SK-N-SH (cell line): ENCODE measurements at regions not wholly inside any gene's neighbourhood (a gene's known extent, or its start where the extent isn't known, plus 50 kb on each side); places are given as distances from the start of the nearest gene placed in this dataset.
A peak's percentile ranks its signal among the peaks of the same experiment; 100 is the strongest.

Experiments
- CTCF ChIA-PET: fragments of 300-600, 350-600 bp; formaldehyde crosslinking; extraction: SDS; loops from one replicate; lab custom pipeline; 2021; lab: Yijun Ruan, JAX
- POLR2A ChIA-PET: fragments of 350-600 bp; sonication (Branson Sonifier 250); formaldehyde crosslinking; extraction: SDS; loops from one replicate; lab custom pipeline; 2020; ENCODE audit warnings: antibody characterized with exemption, inconsistent platforms; lab: Yijun Ruan, JAX
- DNase-seq: peaks from one replicate; pipeline ENCODE4 v3.0.0; 2012
- H2AFZ ChIP-seq: fragments of 200-600 bp; sonication (generic); 2 replicates; pipeline ENCODE4 v1.8.1; 2016; ENCODE audit warnings: antibody characterized with exemption, mild to moderate bottlenecking, low read depth
- H3F3A ChIP-seq: fragments of 200-600 bp; sonication (generic); replicated peaks from 2 replicates; pipeline ENCODE3; 2016; ENCODE audit warnings: antibody characterized with exemption, mild to moderate bottlenecking; ENCODE audit not compliant: insufficient read depth
- H3K27ac ChIP-seq, 2 experiments: fragments of 200-500 bp in 1 of 2; fragments of 200-600 bp in 1 of 2; sonication (Bioruptor generic) in 1 of 2; sonication (generic), shearing (Covaris generic) in 1 of 2; 2 replicates each; pipeline versions ENCODE4 v1.5.1 to v1.6.1; 2014 to 2016; ENCODE audit warnings: low read depth in 2 of 2, inconsistent platforms in 1 of 2, low read length in 1 of 2, mild to moderate bottlenecking in 1 of 2, mixed read lengths in 1 of 2
- H3K27me3 ChIP-seq: fragments of 200-600 bp; sonication (generic), shearing (Covaris generic); 2 replicates; pipeline ENCODE4 v1.6.1; 2016; ENCODE audit warnings: mixed run types; ENCODE audit not compliant: insufficient read depth
- H3K36me3 ChIP-seq, 2 experiments: fragments of 200-500 bp in 1 of 2; fragments of 200-600 bp in 1 of 2; sonication (Bioruptor generic) in 1 of 2; sonication (generic) in 1 of 2; replicated peaks in 1 of 2; 2 replicates each; pipeline versions ENCODE3 to v1.5.1; 2014 to 2016; ENCODE audit warnings: low read length in 1 of 2, mild to moderate bottlenecking in 1 of 2; ENCODE audit not compliant: insufficient read depth in 2 of 2, control insufficient read depth in 1 of 2
- H3K4me1 ChIP-seq, 2 experiments: fragments of 200-500 bp in 1 of 2; fragments of 200-600 bp in 1 of 2; sonication (Bioruptor generic) in 1 of 2; sonication (generic), shearing (Covaris generic) in 1 of 2; 2 replicates each; pipeline versions ENCODE4 v1.5.1 to v1.6.1; 2014 to 2016; ENCODE audit warnings: low read depth in 1 of 2, low read length in 1 of 2, mixed run types in 1 of 2; ENCODE audit not compliant: insufficient read depth in 2 of 2, control insufficient read depth in 1 of 2
- H3K4me2 ChIP-seq: fragments of 200-600 bp; sonication (generic), shearing (Covaris generic); 2 replicates; pipeline ENCODE4 v1.6.1; 2017; ENCODE audit warnings: mixed run types
- H3K4me3 ChIP-seq, 2 experiments: fragments of 200-500 bp in 1 of 2; fragments of 200-600 bp in 1 of 2; sonication (Bioruptor generic) in 1 of 2; sonication (generic), shearing (Covaris generic) in 1 of 2; 2 replicates each; pipeline versions ENCODE4 v1.5.1 to v1.8.1; 2014 to 2016; ENCODE audit warnings: low read depth in 2 of 2, inconsistent platforms in 1 of 2, low read length in 1 of 2, mild to moderate bottlenecking in 1 of 2, mixed read lengths in 1 of 2, moderate library complexity in 1 of 2
- H3K79me2 ChIP-seq: fragments of 200-600 bp; sonication (generic); 2 replicates; pipeline ENCODE4 v1.8.1; 2017; ENCODE audit warnings: mild to moderate bottlenecking; ENCODE audit not compliant: insufficient read depth
- H3K9ac ChIP-seq: fragments of 200-600 bp; sonication (generic); 2 replicates; pipeline ENCODE4 v1.6.1; 2017; ENCODE audit warnings: mixed run types
- H3K9me2 ChIP-seq: fragments of 200-600 bp; sonication (generic); 2 replicates; pipeline ENCODE4 v1.6.1; 2017; ENCODE audit warnings: mixed run types
- H3K9me3 ChIP-seq: fragments of 200-600 bp; sonication (generic); 2 replicates; pipeline ENCODE4 v1.6.1; 2017; ENCODE audit warnings: mixed run types, mild to moderate bottlenecking, moderate library complexity
- H4K20me1 ChIP-seq: fragments of 200-600 bp; sonication (generic); 2 replicates; pipeline ENCODE4 v1.6.1; 2017; ENCODE audit warnings: mild to moderate bottlenecking, mixed run types; ENCODE audit not compliant: insufficient read depth
- CHD2 ChIP-seq: fragments of 150-350 bp; IDR thresholded peaks from 2 replicates; pipeline ENCODE4 v1.6.1; 2018; ENCODE audit warnings: low read length; ENCODE audit not compliant: partially characterized antibody
- ELF1 ChIP-seq: IDR thresholded peaks from 2 replicates; pipeline ENCODE4 v1.4.0; 2012
- EP300 ChIP-seq, 2 experiments: IDR thresholded peaks; 2 replicates each; pipeline versions ENCODE4 v1.4.0 to v1.6.1; 2012; ENCODE audit warnings: borderline replicate concordance in 1 of 2, low read depth in 1 of 2, low read length in 1 of 2
- FOSL2 ChIP-seq: IDR thresholded peaks from 2 replicates; pipeline ENCODE4 v1.4.0; 2012; ENCODE audit warnings: low read depth, mild to moderate bottlenecking, moderate library complexity, borderline replicate concordance
- FOXJ3 ChIP-seq: sonication (generic); formaldehyde crosslinking; IDR thresholded peaks from 2 replicates; pipeline ENCODE4 v1.5.1; 2020; ENCODE audit warnings: mild to moderate bottlenecking, missing genetic modification reagents
- FOXM1 ChIP-seq: IDR thresholded peaks from 2 replicates; pipeline ENCODE4 v1.4.0; 2012; ENCODE audit warnings: low read depth, mild to moderate bottlenecking
- GATA2 ChIP-seq: sonication (generic); formaldehyde crosslinking; IDR thresholded peaks from 2 replicates; pipeline ENCODE4 v1.5.0; 2020; ENCODE audit warnings: mild to moderate bottlenecking, missing genetic modification reagents
- IRF3 ChIP-seq: fragments of 150-350 bp; IDR thresholded peaks from 2 replicates; pipeline ENCODE4 v1.6.1; 2016; ENCODE audit warnings: mild to moderate bottlenecking, low read depth, low read length
- JUND ChIP-seq: IDR thresholded peaks from 2 replicates; pipeline ENCODE4 v1.4.0; 2012
- MAX ChIP-seq: IDR thresholded peaks from 2 replicates; pipeline ENCODE4 v1.4.0; 2012; ENCODE audit warnings: low read depth
- MXI1 ChIP-seq: IDR thresholded peaks from 2 replicates; pipeline ENCODE4 v1.6.1; 2012; ENCODE audit warnings: mild to moderate bottlenecking, low read depth, low read length, improper control_type of control experiment
- NFIC ChIP-seq: IDR thresholded peaks from 2 replicates; pipeline ENCODE4 v1.4.0; 2012; ENCODE audit warnings: borderline replicate concordance
- NRF1 ChIP-seq: IDR thresholded peaks from 2 replicates; pipeline ENCODE4 v1.6.1; 2012; ENCODE audit warnings: low read depth, mild to moderate bottlenecking, low read length
- PBX3 ChIP-seq: IDR thresholded peaks from 2 replicates; pipeline ENCODE4; 2012
- POLR2AphosphoS5 ChIP-seq: IDR thresholded peaks from 2 replicates; pipeline ENCODE4 v1.6.1; 2012; ENCODE audit warnings: low read depth, low read length
- RAD21 ChIP-seq: IDR thresholded peaks from 2 replicates; pipeline ENCODE4 v1.6.1; 2012; ENCODE audit warnings: mild to moderate bottlenecking, low read length
- RCOR1 ChIP-seq: fragments of 150-350 bp; IDR thresholded peaks from 2 replicates; pipeline ENCODE4 v1.6.1; 2017; ENCODE audit warnings: antibody characterized with exemption, low read length
- RFX5 ChIP-seq: IDR thresholded peaks from 2 replicates; pipeline ENCODE4 v1.6.1; 2012; ENCODE audit warnings: mild to moderate bottlenecking, improper control_type of control experiment, low read length
- RXRA ChIP-seq: IDR thresholded peaks from 2 replicates; pipeline ENCODE4 v1.4.0; 2012; ENCODE audit warnings: low read depth, mild to moderate bottlenecking, borderline replicate concordance
- SIN3A ChIP-seq: IDR thresholded peaks from 2 replicates; pipeline ENCODE4 v1.6.1; 2012; ENCODE audit warnings: low read depth, mild to moderate bottlenecking, low read length, moderate library complexity, borderline replicate concordance
- SMC3 ChIP-seq: IDR thresholded peaks from 2 replicates; pipeline ENCODE4 v1.6.1; 2012; ENCODE audit warnings: low read depth, low read length, improper control_type of control experiment
- TEAD4 ChIP-seq: IDR thresholded peaks from 2 replicates; pipeline ENCODE4 v1.4.0; 2012; ENCODE audit warnings: mild to moderate bottlenecking, borderline replicate concordance; ENCODE audit not compliant: insufficient read depth
- USF1 ChIP-seq: IDR thresholded peaks from 2 replicates; pipeline ENCODE4 v1.4.0; 2012; ENCODE audit warnings: low read depth, borderline replicate concordance
- ZBTB33 ChIP-seq: IDR thresholded peaks from 2 replicates; pipeline ENCODE4 v1.4.0; 2012; ENCODE audit warnings: low read depth, borderline replicate concordance
- WGBS: methylation state at CpG from one replicate; pipeline ENCODE4 v1.1.6; 2017; ENCODE audit warnings: low lambda C conversion rate; 5-methylcytosine and 5-hydroxymethylcytosine counted together
- TF ChIP-seq, protein P1 (sequence below): fragments of 200-600 bp; sonication (generic); IDR thresholded peaks from 2 replicates; pipeline ENCODE4 v1.6.1; 2017; ENCODE audit warnings: antibody characterized with exemption, mild to moderate bottlenecking, moderate library complexity

DNA sequence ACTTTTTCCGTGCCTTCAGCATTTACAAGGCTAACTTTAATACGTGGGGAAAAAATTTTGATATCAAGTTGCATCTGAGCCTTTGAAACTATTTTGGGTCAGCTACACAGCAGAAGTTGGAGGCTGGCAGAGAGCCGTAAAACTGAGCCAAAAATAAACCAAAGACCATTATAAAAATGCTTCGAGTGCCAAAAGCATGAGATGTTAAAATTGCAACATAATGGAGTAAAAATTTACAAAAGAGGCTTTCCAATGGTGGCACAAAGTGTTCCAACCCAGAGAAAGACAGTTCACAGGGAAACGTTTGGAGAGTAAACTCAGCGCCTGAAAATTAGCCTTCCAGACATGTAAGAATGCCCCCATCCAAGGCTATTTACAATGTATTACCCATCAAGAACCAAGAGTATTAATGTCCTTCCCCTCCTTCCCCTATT lies 190.3 kb downstream of the TLE1 start (continued):
- no peak for TF ChIP-seq ZBTB33
- TF ChIP-seq MAX, result no peak
- TF ChIP-seq SIN3A, result no peak
- no peak for TF ChIP-seq NRF1
- no peak for TF ChIP-seq FOXM1
- no peak for TF ChIP-seq CHD2
- TF ChIP-seq POLR2AphosphoS5, result no peak

DNA sequence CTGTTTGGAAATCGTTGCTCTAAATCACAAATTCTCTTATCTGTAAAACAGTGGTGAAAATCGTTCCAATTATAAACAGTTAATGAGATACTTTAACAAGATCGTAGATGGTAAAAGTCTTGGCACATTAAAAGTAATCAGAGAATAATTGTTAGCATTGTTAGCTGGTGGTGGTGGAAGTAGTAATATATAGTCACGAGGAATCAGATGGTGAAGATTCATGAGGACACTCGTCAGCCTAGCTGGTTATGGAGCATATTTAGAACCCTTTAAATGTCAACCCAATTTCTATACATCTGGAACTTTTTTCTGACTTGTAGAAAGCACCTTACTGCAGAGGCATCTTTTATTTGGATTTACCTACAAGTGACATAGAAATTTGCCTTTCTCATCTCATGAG lies 190.8 kb downstream of the TLE1 start:
- H2AFZ ChIP-seq, result no peak overlapping the region
- 0 out of 2 replicates have a peak overlapping the region, but pooled peaks have one; percentile 19 for H3K4me2 ChIP-seq
- no peaks in the 10 kb centered on the region for H3K9me3 ChIP-seq
- no peak overlapping the region for H3K27ac ChIP-seq
- DNase-seq, result no peak
- peaks cover 2% of the 10 kb centered on the region for H3F3A ChIP-seq
- no peaks in the 10 kb centered on the region for H3K27me3 ChIP-seq
- ChIA-PET POLR2A (no interaction called here), CTCF (interaction anchor here (0.8 kb wide), 1 partner anchor 24 kb away, joined by 3 read pairs; no protein-coding TSS in a partner anchor)
- WGBS, result 79% methylated on average over 5 of the region's 5 CpGs
- peaks cover 0 to 9% of the 10 kb centered on the region in 2 experiments; a peak in 1 of 4 replicates for H3K4me1 ChIP-seq
- no peak overlapping the region for H3K9ac ChIP-seq
- no peaks in the 10 kb centered on the region for H3K36me3 ChIP-seq
- H4K20me1 ChIP-seq, result no peaks in the 10 kb centered on the region
- no peaks in the 10 kb centered on the region for H3K9me2 ChIP-seq
- no peak overlapping the region for H3K4me3 ChIP-seq
- H3K79me2 ChIP-seq, result no peaks in the 10 kb centered on the region
- TF ChIP-seq RAD21, result no peak
- no peak for TF ChIP-seq ELF1
- no peak for TF ChIP-seq MXI1
- TF ChIP-seq RFX5, result no peak
- no peak for TF ChIP-seq USF1
- no peak for TF ChIP-seq PBX3
- no peak for TF ChIP-seq EP300 (IDR thresholded peaks at IDR 0.05; ENCODE audit: borderline replicate concordance in 1 of 2, low read depth in 1 of 2, low read length in 1 of 2)
- no peak for TF ChIP-seq SMC3
- no peak for TF ChIP-seq FOSL2
- no peak for TF ChIP-seq GATA2 (CRISPR knock-in tag)
- TF ChIP-seq, protein P1, sequence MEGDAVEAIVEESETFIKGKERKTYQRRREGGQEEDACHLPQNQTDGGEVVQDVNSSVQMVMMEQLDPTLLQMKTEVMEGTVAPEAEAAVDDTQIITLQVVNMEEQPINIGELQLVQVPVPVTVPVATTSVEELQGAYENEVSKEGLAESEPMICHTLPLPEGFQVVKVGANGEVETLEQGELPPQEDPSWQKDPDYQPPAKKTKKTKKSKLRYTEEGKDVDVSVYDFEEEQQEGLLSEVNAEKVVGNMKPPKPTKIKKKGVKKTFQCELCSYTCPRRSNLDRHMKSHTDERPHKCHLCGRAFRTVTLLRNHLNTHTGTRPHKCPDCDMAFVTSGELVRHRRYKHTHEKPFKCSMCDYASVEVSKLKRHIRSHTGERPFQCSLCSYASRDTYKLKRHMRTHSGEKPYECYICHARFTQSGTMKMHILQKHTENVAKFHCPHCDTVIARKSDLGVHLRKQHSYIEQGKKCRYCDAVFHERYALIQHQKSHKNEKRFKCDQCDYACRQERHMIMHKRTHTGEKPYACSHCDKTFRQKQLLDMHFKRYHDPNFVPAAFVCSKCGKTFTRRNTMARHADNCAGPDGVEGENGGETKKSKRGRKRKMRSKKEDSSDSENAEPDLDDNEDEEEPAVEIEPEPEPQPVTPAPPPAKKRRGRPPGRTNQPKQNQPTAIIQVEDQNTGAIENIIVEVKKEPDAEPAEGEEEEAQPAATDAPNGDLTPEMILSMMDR, result no peak
- TF ChIP-seq RCOR1, result no peak
- no peak for TF ChIP-seq NFIC
- TF ChIP-seq RXRA, result no peak
- no peak for TF ChIP-seq JUND
- TF ChIP-seq FOXJ3 (CRISPR knock-in tag), result no peak
- no peak for TF ChIP-seq IRF3
- no peak for TF ChIP-seq TEAD4
